A673 (cell line): ENCODE measurements at regions not wholly inside any gene's neighbourhood (a gene's known extent, or its start where the extent isn't known, plus 50 kb on each side); places are given as distances from the start of the nearest gene placed in this dataset.

ENCODE experiments used
- EZH2 ChIP-seq: fragments of 200-600 bp; sonication (generic); IDR thresholded peaks from 2 replicates; pipeline ENCODE4 v1.6.1; 2017; ENCODE audit warnings: borderline replicate concordance, low read depth, mild to moderate bottlenecking, mixed read lengths, antibody characterized with exemption, low read length; ENCODE audit not compliant: poor library complexity, severe bottlenecking
- TF ChIP-seq, protein P1 (sequence below): fragments of 300-800, 200-600 bp; sonication (generic); conservative IDR thresholded peaks from 2 replicates; pipeline ENCODE4 v1.5.1; 2017; ENCODE audit warnings: low read depth, mild to moderate bottlenecking, antibody characterized with exemption, low read length, moderate library complexity, mixed read lengths

DNA sequence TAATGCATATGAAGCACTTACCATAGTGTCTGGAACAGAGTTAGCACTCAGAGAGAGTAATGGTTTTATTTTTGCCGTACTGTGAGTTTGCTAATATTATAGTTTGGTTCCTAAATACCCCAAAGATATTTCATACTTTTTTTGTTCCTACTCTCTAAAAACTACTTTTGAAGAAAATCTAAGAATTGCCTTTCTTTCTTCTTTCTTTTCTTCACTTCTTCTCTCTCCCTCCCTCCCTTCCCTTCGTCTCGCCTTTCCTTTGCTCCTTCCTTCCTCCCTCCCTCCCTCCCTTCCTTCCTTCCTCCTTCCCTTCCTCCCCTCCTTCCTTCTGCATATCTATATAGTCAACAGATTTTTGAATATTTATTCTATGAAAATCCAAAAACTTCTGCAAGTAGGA is 351.7 kb upstream of the RSPO3 start:
- TF ChIP-seq, protein P1, sequence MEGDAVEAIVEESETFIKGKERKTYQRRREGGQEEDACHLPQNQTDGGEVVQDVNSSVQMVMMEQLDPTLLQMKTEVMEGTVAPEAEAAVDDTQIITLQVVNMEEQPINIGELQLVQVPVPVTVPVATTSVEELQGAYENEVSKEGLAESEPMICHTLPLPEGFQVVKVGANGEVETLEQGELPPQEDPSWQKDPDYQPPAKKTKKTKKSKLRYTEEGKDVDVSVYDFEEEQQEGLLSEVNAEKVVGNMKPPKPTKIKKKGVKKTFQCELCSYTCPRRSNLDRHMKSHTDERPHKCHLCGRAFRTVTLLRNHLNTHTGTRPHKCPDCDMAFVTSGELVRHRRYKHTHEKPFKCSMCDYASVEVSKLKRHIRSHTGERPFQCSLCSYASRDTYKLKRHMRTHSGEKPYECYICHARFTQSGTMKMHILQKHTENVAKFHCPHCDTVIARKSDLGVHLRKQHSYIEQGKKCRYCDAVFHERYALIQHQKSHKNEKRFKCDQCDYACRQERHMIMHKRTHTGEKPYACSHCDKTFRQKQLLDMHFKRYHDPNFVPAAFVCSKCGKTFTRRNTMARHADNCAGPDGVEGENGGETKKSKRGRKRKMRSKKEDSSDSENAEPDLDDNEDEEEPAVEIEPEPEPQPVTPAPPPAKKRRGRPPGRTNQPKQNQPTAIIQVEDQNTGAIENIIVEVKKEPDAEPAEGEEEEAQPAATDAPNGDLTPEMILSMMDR, result no peak
- TF ChIP-seq EZH2, result no peak
